ENCODE measurements at regions not wholly inside any gene's neighbourhood (a gene's known extent, or its start where the extent isn't known, plus 50 kb on each side); places are given as distances from the start of the nearest gene placed in this dataset.

- DNase-seq (ENCODE audit: low read depth) = no peak
Measured at GRCh38 chr12:113521708-113522107, 50.0 kb upstream of the LHX5 start.

All from RPMI7951 (cell line).